IPS-NIHi7 (cell line): ENCODE measurements at regions not wholly inside any gene's neighbourhood (a gene's known extent, or its start where the extent isn't known, plus 50 kb on each side); places are given as distances from the start of the nearest gene placed in this dataset.
"Not testable (repeated sequence)": the region's sequence is repeated elsewhere in the genome, so short reads cannot be mapped to it uniquely, and the experiment has no call there.

Source experiments
- DNase-seq: peaks from one replicate; pipeline ENCODE4 v3.0.0; 2012; ENCODE audit warnings: mixed read lengths; ENCODE audit errors: extremely low spot score

DNA sequence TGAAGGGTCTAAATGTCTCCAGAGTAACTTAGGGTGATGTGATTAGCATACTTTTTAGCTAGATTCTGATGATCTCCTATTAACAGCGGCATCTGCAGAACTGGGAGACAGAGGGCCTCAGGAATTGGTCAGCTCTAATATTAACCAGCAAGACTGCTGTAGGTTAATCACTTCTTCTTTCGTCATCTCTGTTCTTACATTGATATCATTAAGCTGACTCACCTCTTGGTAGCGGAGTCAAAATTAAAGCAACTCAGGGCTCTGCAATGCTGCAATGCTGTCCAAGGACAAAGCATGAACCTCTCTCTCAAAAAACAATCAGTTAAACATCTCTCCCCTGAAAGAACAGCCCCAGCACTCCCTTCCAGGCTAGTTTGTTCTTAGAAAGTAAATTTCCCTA lies 57.5 kb upstream of the TRA2B start:
- no peak for DNase-seq

GRCh38 chr3:185992831-185993374 lies 55.1 kb upstream of the TRA2B start:
- DNase-seq = no peak

DNA sequence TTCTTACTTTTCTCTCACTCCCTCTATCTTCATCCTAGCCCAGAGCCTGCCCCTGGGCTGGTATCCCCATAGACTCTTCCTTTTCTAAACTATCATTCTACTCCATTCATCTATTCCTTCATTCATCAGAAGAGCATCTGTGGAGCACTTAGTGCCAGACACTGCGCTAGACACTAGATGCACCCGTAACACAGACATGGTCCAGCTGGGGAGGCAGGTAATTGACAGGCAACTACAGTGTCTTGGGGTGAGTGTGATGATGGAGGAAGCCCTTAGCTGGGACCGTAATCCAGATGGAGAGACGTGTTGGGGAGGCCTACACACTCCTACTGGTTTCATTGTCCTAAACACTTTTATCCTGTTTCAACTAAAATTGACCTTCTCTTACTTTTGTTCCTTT lies 53.2 kb upstream of the TRA2B start:
- DNase-seq = not testable (repeated sequence)

DNA sequence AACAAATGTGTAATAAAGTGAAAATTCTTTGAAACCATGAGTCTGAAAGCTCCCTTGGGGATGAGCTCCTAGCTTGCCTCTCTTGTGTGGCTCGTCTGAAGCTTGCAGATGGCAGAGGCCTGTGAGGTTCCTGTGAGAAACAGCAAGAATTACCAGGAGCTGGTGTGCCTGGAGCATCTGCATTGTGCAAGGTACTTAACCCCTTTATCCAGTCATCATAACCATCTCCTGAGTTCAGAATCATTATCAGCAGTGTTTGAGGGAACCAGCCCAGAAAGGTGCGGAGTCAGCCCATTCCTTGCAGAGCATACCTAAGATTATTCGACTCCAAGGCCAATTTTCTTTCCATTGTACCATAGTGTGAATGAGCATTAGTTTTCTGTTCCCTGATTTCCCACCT lies 51.7 kb upstream of the TRA2B start:
- no peak for DNase-seq

DNA sequence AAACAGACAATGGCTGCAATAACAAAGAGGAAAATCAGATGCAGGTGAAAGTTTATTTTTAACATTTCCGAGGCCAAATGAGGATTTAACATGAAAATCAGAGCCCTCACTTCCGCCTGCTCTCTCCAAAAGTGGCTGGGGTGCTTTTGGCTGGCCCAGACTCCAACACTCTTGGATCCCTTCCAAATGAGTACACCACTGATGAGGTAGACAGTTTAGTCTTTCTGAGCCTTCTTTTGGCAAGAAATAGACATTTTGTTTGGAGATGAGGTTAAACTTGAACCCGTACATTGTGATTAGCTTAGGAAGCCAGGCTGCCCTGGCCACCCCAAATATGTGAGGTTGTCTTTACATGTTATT lies 51.0 kb upstream of the TRA2B start:
- DNase-seq = no peak

DNA sequence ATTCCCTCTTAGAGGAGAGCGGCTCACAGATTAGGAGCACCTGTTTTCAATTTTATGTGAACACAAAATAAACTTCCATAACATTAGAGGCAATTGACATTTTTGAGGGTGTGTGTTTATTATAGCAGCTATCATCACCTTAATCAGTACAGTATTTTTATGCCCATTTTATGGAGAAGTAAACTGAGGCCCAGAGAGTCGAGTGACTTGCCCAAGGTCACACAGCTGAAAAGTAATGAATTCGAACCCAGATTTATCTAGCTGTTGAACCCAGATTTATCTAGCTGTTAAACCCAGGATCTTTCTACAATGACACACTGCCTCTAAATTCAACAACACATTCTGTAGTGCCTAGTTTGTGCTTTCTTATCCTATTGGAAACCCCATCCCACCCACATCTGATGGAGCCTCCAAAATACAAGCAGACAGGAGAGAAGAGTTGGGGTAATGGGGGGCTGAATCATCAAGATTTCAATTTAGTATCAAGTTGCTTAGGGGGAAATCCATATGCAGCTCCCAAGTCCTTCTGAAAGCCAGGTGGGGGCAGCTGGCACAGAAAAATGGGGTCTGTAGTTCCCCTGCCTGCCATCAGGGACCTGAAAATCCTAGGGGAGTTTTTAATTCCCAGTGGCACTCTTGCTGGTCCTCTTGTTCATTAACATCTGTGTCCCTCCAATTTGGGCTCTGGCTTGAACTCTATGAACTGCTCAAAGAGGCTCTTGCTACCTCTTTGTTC lies 50.4 kb upstream of the TRA2B start:
- DNase-seq = peak; percentile 31
